Neural cell (in vitro differentiated cells): ENCODE measurements at regions not wholly inside any gene's neighbourhood (a gene's known extent, or its start where the extent isn't known, plus 50 kb on each side); places are given as distances from the start of the nearest gene placed in this dataset.

ENCODE experiments used
- H2AFZ ChIP-seq: fragments of 200-600, 300-800 bp; sonication (generic), shearing (Covaris generic); 2 replicates; pipeline ENCODE4 v1.6.0; 2014; ENCODE audit warnings: low read depth, mild to moderate bottlenecking, antibody characterized with exemption, low read length, moderate library complexity
- H3F3A ChIP-seq: fragments of 200-600 bp; shearing (Covaris generic); 2 replicates; pipeline ENCODE4 v1.6.1; 2016; ENCODE audit warnings: mild to moderate bottlenecking, moderate library complexity, mixed read lengths, antibody characterized with exemption, low read length; ENCODE audit not compliant: insufficient read depth, poor library complexity, severe bottlenecking
- H3K27ac ChIP-seq: fragments of 200-600, 300-800 bp; sonication (generic), shearing (Covaris generic); 2 replicates; pipeline ENCODE4 v1.5.1; 2014; ENCODE audit warnings: mild to moderate bottlenecking, low read length, moderate library complexity
- H3K27me3 ChIP-seq: fragments of 300-800, 200-600 bp; sonication (generic), shearing (Covaris generic); 2 replicates; pipeline ENCODE4 v1.6.0; 2014; ENCODE audit warnings: mild to moderate bottlenecking, low read depth, low read length, moderate library complexity; ENCODE audit not compliant: insufficient read depth
- H3K36me3 ChIP-seq: fragments of 300-800, 200-600 bp; sonication (generic), shearing (Covaris generic); 2 replicates; pipeline ENCODE4 v1.5.1; 2014; ENCODE audit warnings: mild to moderate bottlenecking, antibody characterized with exemption, low read length, moderate library complexity; ENCODE audit not compliant: insufficient read depth
- H3K4me2 ChIP-seq: fragments of 300-800, 200-600 bp; sonication (generic), shearing (Covaris generic); 2 replicates; pipeline ENCODE4 v1.6.0; 2014; ENCODE audit warnings: mild to moderate bottlenecking, low read length
- H3K4me3 ChIP-seq: fragments of 300-800, 200-600 bp; sonication (generic), shearing (Covaris generic); 2 replicates; pipeline ENCODE4 v1.5.1; 2014; ENCODE audit warnings: mild to moderate bottlenecking, low read length, moderate library complexity
- H3K79me2 ChIP-seq: fragments of 200-600 bp; shearing (Covaris generic); replicated peaks from 2 replicates; pipeline ENCODE4 v1.6.0; 2014; ENCODE audit warnings: mild to moderate bottlenecking, low read length, moderate library complexity; ENCODE audit not compliant: insufficient read depth
- H3K9ac ChIP-seq: fragments of 300-800, 200-600 bp; sonication (generic), shearing (Covaris generic); 2 replicates; pipeline ENCODE4 v1.6.1; 2016; ENCODE audit warnings: mild to moderate bottlenecking, low read length, mixed read lengths
- H3K9me2 ChIP-seq: fragments of 200-600 bp; shearing (Covaris generic); 2 replicates; pipeline ENCODE4 v1.6.1; 2016; ENCODE audit warnings: mild to moderate bottlenecking, low read length, mixed read lengths; ENCODE audit not compliant: insufficient read depth
- H3K9me3 ChIP-seq: fragments of 200-600, 300-800 bp; sonication (generic), shearing (Covaris generic); 2 replicates; pipeline ENCODE4 v1.6.1; 2016; ENCODE audit warnings: mild to moderate bottlenecking, mixed run types, low read length, moderate library complexity, mixed read lengths
- H4K20me1 ChIP-seq: fragments of 200-600 bp; shearing (Covaris generic); 2 replicates; pipeline ENCODE4 v1.6.1; 2016; ENCODE audit warnings: mild to moderate bottlenecking, mixed run types; ENCODE audit not compliant: insufficient read depth
- EP300 ChIP-seq: fragments of 450-650 bp; conservative IDR thresholded peaks from 2 replicates; pipeline ENCODE4 v1.6.1; 2014; ENCODE audit warnings: antibody characterized with exemption, mild to moderate bottlenecking, moderate library complexity; ENCODE audit not compliant: poor library complexity, severe bottlenecking
- EZH2 ChIP-seq: fragments of 200-600, 300-800 bp; shearing (Covaris generic), sonication (generic); IDR thresholded peaks from 2 replicates; pipeline ENCODE4 v1.6.1; 2014; ENCODE audit warnings: antibody characterized with exemption, low read length, borderline replicate concordance, mild to moderate bottlenecking; ENCODE audit not compliant: insufficient read depth, poor library complexity, severe bottlenecking
- MXI1 ChIP-seq: fragments of 450-650 bp; conservative IDR thresholded peaks from 2 replicates; pipeline ENCODE4 v1.6.1; 2014; ENCODE audit warnings: antibody characterized with exemption, mild to moderate bottlenecking; ENCODE audit not compliant: poor library complexity, severe bottlenecking
- POLR2AphosphoS5 ChIP-seq: IDR thresholded peaks from 2 replicates; pipeline ENCODE4 v1.6.1; 2012
- RAD21 ChIP-seq: fragments of 450-650 bp; conservative IDR thresholded peaks from 2 replicates; pipeline ENCODE4 v1.6.1; 2014; ENCODE audit warnings: antibody characterized with exemption, mild to moderate bottlenecking, moderate library complexity
- SMC3 ChIP-seq: fragments of 450-650 bp; conservative IDR thresholded peaks from 2 replicates; pipeline ENCODE4 v1.6.1; 2014; ENCODE audit warnings: antibody characterized with exemption, mild to moderate bottlenecking, moderate library complexity; ENCODE audit not compliant: poor library complexity
- TAF1 ChIP-seq: IDR thresholded peaks from 2 replicates; pipeline ENCODE4 v1.6.1; 2012; ENCODE audit warnings: low read depth
- TF ChIP-seq, protein P1 (sequence below): IDR thresholded peaks from 2 replicates; pipeline ENCODE4 v1.6.1; 2012; ENCODE audit warnings: borderline replicate concordance
- TF ChIP-seq, protein P2 (sequence below): fragments of 450-650 bp; IDR thresholded peaks from 2 replicates; pipeline ENCODE4 v1.5.1; 2014; ENCODE audit warnings: antibody characterized with exemption, mild to moderate bottlenecking, moderate library complexity; ENCODE audit not compliant: poor library complexity, severe bottlenecking

DNA sequence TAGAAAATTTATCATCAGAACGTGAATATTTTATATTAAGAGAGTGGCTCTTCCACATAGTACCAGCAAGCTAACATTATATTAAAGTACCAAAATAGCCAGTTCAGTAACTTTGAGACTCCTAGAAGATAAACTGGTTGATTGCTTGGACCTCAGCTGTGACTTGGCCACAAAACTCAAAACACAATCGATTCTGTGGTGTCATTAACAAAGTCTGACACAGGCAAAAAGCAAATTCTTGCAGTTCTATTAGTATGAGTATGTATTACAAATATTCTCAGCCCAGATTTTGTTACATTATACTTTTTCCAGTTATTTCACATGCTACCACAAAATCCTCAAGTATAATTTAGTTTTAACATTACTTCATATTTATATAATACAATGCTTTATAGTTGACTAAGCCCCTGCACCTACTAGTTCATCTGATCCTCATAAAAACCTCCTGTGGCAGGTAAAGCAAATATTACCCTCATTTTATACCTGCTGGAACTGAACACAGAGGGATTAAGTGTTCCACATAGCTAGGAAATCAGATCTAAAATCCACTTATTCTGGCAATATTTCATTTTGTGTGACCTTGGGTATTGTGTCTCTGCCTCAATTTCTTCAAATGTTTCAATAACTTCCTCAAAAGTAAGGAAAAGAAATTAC lies 279.9 kb upstream of the MKLN1 start:
- Histone ChIP-seq H3K79me2 (no peaks in the 10 kb centered on the region), H3K9me2 (no peaks in the 10 kb centered on the region), H2AFZ (no peak overlapping the region), H3K4me3 (no peak overlapping the region), H3K4me2 (no peak overlapping the region), H3F3A (no peaks in the 10 kb centered on the region), H3K36me3 (no peaks in the 10 kb centered on the region), H3K9me3 (peaks cover 5% of the 10 kb centered on the region), H4K20me1 (no peaks in the 10 kb centered on the region), H3K9ac (no peak overlapping the region), H3K27me3 (no peaks in the 10 kb centered on the region), H3K27ac (no peak overlapping the region)
- TF ChIP-seq, protein P1, sequence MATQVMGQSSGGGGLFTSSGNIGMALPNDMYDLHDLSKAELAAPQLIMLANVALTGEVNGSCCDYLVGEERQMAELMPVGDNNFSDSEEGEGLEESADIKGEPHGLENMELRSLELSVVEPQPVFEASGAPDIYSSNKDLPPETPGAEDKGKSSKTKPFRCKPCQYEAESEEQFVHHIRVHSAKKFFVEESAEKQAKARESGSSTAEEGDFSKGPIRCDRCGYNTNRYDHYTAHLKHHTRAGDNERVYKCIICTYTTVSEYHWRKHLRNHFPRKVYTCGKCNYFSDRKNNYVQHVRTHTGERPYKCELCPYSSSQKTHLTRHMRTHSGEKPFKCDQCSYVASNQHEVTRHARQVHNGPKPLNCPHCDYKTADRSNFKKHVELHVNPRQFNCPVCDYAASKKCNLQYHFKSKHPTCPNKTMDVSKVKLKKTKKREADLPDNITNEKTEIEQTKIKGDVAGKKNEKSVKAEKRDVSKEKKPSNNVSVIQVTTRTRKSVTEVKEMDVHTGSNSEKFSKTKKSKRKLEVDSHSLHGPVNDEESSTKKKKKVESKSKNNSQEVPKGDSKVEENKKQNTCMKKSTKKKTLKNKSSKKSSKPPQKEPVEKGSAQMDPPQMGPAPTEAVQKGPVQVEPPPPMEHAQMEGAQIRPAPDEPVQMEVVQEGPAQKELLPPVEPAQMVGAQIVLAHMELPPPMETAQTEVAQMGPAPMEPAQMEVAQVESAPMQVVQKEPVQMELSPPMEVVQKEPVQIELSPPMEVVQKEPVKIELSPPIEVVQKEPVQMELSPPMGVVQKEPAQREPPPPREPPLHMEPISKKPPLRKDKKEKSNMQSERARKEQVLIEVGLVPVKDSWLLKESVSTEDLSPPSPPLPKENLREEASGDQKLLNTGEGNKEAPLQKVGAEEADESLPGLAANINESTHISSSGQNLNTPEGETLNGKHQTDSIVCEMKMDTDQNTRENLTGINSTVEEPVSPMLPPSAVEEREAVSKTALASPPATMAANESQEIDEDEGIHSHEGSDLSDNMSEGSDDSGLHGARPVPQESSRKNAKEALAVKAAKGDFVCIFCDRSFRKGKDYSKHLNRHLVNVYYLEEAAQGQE, result no peak
- TF ChIP-seq POLR2AphosphoS5, result no peak
- TF ChIP-seq SMC3, result no peak
- no peak for TF ChIP-seq MXI1
- no peak for TF ChIP-seq EP300
- TF ChIP-seq, protein P2, sequence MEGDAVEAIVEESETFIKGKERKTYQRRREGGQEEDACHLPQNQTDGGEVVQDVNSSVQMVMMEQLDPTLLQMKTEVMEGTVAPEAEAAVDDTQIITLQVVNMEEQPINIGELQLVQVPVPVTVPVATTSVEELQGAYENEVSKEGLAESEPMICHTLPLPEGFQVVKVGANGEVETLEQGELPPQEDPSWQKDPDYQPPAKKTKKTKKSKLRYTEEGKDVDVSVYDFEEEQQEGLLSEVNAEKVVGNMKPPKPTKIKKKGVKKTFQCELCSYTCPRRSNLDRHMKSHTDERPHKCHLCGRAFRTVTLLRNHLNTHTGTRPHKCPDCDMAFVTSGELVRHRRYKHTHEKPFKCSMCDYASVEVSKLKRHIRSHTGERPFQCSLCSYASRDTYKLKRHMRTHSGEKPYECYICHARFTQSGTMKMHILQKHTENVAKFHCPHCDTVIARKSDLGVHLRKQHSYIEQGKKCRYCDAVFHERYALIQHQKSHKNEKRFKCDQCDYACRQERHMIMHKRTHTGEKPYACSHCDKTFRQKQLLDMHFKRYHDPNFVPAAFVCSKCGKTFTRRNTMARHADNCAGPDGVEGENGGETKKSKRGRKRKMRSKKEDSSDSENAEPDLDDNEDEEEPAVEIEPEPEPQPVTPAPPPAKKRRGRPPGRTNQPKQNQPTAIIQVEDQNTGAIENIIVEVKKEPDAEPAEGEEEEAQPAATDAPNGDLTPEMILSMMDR, result no peak
- TF ChIP-seq EZH2, result no peak
- TF ChIP-seq TAF1, result no peak
- TF ChIP-seq RAD21, result no peak

DNA sequence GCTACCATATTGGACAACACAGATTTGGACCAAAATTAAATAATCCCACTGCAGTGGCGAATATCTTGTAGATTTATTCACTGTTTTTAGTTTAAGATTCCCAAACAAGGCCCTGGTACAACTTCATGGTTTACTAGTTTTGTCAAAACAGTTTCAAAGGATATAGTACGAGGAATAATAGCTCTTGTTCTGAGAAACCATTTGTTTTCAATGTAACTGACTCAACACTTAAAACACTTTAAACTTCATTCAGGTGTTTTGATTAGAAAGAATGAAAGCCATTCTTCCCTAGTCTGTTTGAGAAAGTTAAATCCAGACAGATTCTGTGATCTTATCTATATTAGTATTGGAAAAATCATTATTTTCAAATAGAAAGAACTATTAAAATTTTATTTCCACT lies 276.4 kb upstream of the MKLN1 start:
- Histone ChIP-seq H3K9ac (no peak overlapping the region), H3F3A (no peaks in the 10 kb centered on the region), H3K27me3 (no peaks in the 10 kb centered on the region), H3K79me2 (no peaks in the 10 kb centered on the region), H4K20me1 (no peaks in the 10 kb centered on the region), H3K9me3 (peaks cover 4% of the 10 kb centered on the region), H3K9me2 (no peaks in the 10 kb centered on the region), H3K4me3 (no peak overlapping the region), H2AFZ (no peak overlapping the region), H3K36me3 (no peaks in the 10 kb centered on the region), H3K27ac (no peak overlapping the region), H3K4me2 (no peak overlapping the region)
- TF ChIP-seq, protein P1, result no peak
- no peak for TF ChIP-seq RAD21
- TF ChIP-seq EZH2, result no peak
- TF ChIP-seq SMC3, result no peak
- no peak for TF ChIP-seq EP300
